Loucy (cell line): ENCODE measurements at regions not wholly inside any gene's neighbourhood (a gene's known extent, or its start where the extent isn't known, plus 50 kb on each side); places are given as distances from the start of the nearest gene placed in this dataset.

Source experiments
- H2AFZ ChIP-seq: fragments of 200-600 bp; sonication (generic); 2 replicates; pipeline ENCODE4 v1.6.0; 2016; ENCODE audit warnings: antibody characterized with exemption, mild to moderate bottlenecking, low read length, moderate library complexity
- H3F3A ChIP-seq: fragments of 200-600 bp; 2 replicates; pipeline ENCODE4 v1.6.0; 2016; ENCODE audit warnings: antibody characterized with exemption, low read depth, mild to moderate bottlenecking
- H3K27me3 ChIP-seq: fragments of 200-600 bp; sonication (generic); 2 replicates; pipeline ENCODE4 v1.6.1; 2014; ENCODE audit warnings: low read length, mild to moderate bottlenecking; ENCODE audit not compliant: insufficient read depth, poor library complexity, severe bottlenecking
- H3K36me3 ChIP-seq: fragments of 200-600 bp; sonication (generic); 2 replicates; pipeline ENCODE4 v1.6.1; 2016; ENCODE audit warnings: low read length; ENCODE audit not compliant: insufficient read depth
- H3K4me1 ChIP-seq: fragments of 200-600 bp; sonication (generic); 2 replicates; pipeline ENCODE4 v1.5.1; 2014; ENCODE audit warnings: low read length, mild to moderate bottlenecking; ENCODE audit not compliant: insufficient read depth, poor library complexity, severe bottlenecking
- H3K4me2 ChIP-seq: fragments of 200-600 bp; sonication (generic); 2 replicates; pipeline ENCODE4 v1.6.0; 2014; ENCODE audit warnings: antibody characterized with exemption, low read length, low read depth, mild to moderate bottlenecking; ENCODE audit not compliant: poor library complexity, severe bottlenecking
- H3K4me3 ChIP-seq: fragments of 200-600 bp; sonication (generic); 2 replicates; pipeline ENCODE4 v1.5.1; 2014; ENCODE audit warnings: low read length, mild to moderate bottlenecking, mixed read lengths; ENCODE audit not compliant: poor library complexity, severe bottlenecking
- H3K79me2 ChIP-seq: fragments of 200-600 bp; sonication (generic); 2 replicates; pipeline ENCODE4 v1.6.1; 2014; ENCODE audit warnings: low read length; ENCODE audit not compliant: insufficient read depth
- H3K9ac ChIP-seq: fragments of 200-600 bp; sonication (generic); 2 replicates; pipeline ENCODE4 v1.6.0; 2014; ENCODE audit warnings: mild to moderate bottlenecking, low read depth, low read length, moderate library complexity; ENCODE audit not compliant: poor library complexity, severe bottlenecking
- H3K9me2 ChIP-seq: fragments of 200-600 bp; sonication (generic); replicated peaks from 2 replicates; pipeline ENCODE4 v1.6.1; 2016; ENCODE audit warnings: low read depth, low read length, mixed read lengths
- H3K9me3 ChIP-seq: fragments of 200-600 bp; sonication (generic); 2 replicates; pipeline ENCODE4 v1.6.1; 2014; ENCODE audit warnings: mild to moderate bottlenecking, antibody characterized with exemption, low read length, low read depth; ENCODE audit not compliant: insufficient read depth
- H4K20me1 ChIP-seq: fragments of 200-600 bp; sonication (generic); 2 replicates; pipeline ENCODE4 v1.6.0; 2014; ENCODE audit warnings: antibody characterized with exemption, low read length, mild to moderate bottlenecking; ENCODE audit not compliant: insufficient read depth, poor library complexity, severe bottlenecking
- CTCF ChIP-seq: fragments of 200-600 bp; sonication (generic); conservative IDR thresholded peaks from 2 replicates; pipeline ENCODE4 v1.5.1; 2014; ENCODE audit warnings: mild to moderate bottlenecking, antibody characterized with exemption, low read length
- EZH2phosphoT487 ChIP-seq: fragments of 200-600 bp; IDR thresholded peaks from 2 replicates; pipeline ENCODE4 v1.6.1; 2018; ENCODE audit warnings: antibody characterized with exemption, mild to moderate bottlenecking, moderate library complexity, borderline replicate concordance

- no peaks in the 10 kb centered on the region for H3K27me3 ChIP-seq
- TF ChIP-seq EZH2phosphoT487, result no peak
- no peak for TF ChIP-seq CTCF
- no peak overlapping the region for H2AFZ ChIP-seq
- H3K79me2 ChIP-seq, result no peaks in the 10 kb centered on the region
- H4K20me1 ChIP-seq, result no peaks in the 10 kb centered on the region
- H3K9me2 ChIP-seq, result no peaks in the 10 kb centered on the region
- no peaks in the 10 kb centered on the region for H3F3A ChIP-seq
- no peak overlapping the region for H3K4me3 ChIP-seq
- H3K9ac ChIP-seq, result no peak overlapping the region
- H3K36me3 ChIP-seq, result no peaks in the 10 kb centered on the region
- H3K4me2 ChIP-seq, result no peak overlapping the region
- H3K9me3 ChIP-seq, result no peaks in the 10 kb centered on the region
- no peaks in the 10 kb centered on the region for H3K4me1 ChIP-seq
Measured at GRCh38 chr2:138323382-138324067, 178.0 kb upstream of the SPOPL start.

GRCh38 chr2:138324068-138324771 is 177.3 kb upstream of the SPOPL start:
- Histone ChIP-seq H3K4me3 (no peak overlapping the region), H3K9ac (no peak overlapping the region), H3K4me1 (no peaks in the 10 kb centered on the region), H3K27me3 (no peaks in the 10 kb centered on the region), H4K20me1 (no peaks in the 10 kb centered on the region), H3K4me2 (no peak overlapping the region), H2AFZ (no peak overlapping the region), H3K9me2 (no peaks in the 10 kb centered on the region), H3F3A (no peaks in the 10 kb centered on the region), H3K9me3 (no peaks in the 10 kb centered on the region), H3K36me3 (no peaks in the 10 kb centered on the region), H3K79me2 (no peaks in the 10 kb centered on the region)
- TF ChIP-seq CTCF (no peak), EZH2phosphoT487 (no peak)

- H3K4me2 ChIP-seq, result no peak overlapping the region
- no peaks in the 10 kb centered on the region for H3K9me2 ChIP-seq
- H4K20me1 ChIP-seq, result no peaks in the 10 kb centered on the region
- no peak overlapping the region for H3K4me3 ChIP-seq
- H3K27me3 ChIP-seq, result no peaks in the 10 kb centered on the region
- H3K4me1 ChIP-seq, result no peaks in the 10 kb centered on the region
- H3F3A ChIP-seq, result no peaks in the 10 kb centered on the region
- H3K79me2 ChIP-seq, result no peaks in the 10 kb centered on the region
- no peaks in the 10 kb centered on the region for H3K9me3 ChIP-seq
- TF ChIP-seq CTCF (no peak), EZH2phosphoT487 (no peak)
- no peaks in the 10 kb centered on the region for H3K36me3 ChIP-seq
- H3K9ac ChIP-seq, result no peak overlapping the region
- no peak overlapping the region for H2AFZ ChIP-seq
Measured at GRCh38 chr2:138327967-138328366, 173.6 kb upstream of the SPOPL start.
